Stimulated activated effector memory CD8-positive, alpha-beta T cell treated with anti-CD3 and anti-CD28 coated beads, Interleukin-12 subunit alpha, Interleukin-12 subunit beta, amount 100 ng/mL, for 72 hours (primary cell): ENCODE measurements at regions not wholly inside any gene's neighbourhood (a gene's known extent, or its start where the extent isn't known, plus 50 kb on each side); places are given as distances from the start of the nearest gene placed in this dataset.

Experiments used
- ATAC-seq: fragments of 150-1000 bp; cut with Tn5 transposase; 2 replicates; pipeline ENCODE4 v1.10.0; 2021
- DNase-seq, 2 donors: peaks; one replicate each; pipeline ENCODE4 v3.0.0; 2021 to 2022; ENCODE audit warnings: low spot score in 2 of 2
- H3K27ac Mint-ChIP-seq: one replicate; pipeline ENCODE4 v1.8.0; 2022; ENCODE audit warnings: mild to moderate bottlenecking, mixed read lengths
- H3K36me3 Mint-ChIP-seq: one replicate; pipeline ENCODE4 v1.8.0; 2022; ENCODE audit warnings: mild to moderate bottlenecking, mixed read lengths
- H3K4me1 Mint-ChIP-seq: one replicate; pipeline ENCODE4 v1.8.0; 2022; ENCODE audit warnings: mixed read lengths
- H3K4me3 Mint-ChIP-seq: one replicate; pipeline ENCODE4 v1.8.0; 2022; ENCODE audit warnings: mild to moderate bottlenecking, mixed read lengths
- H3K9me3 Mint-ChIP-seq: one replicate; pipeline ENCODE4 v1.8.0; 2022; ENCODE audit warnings: mixed read lengths

- Mint-ChIP-seq H3K4me1 (peaks cover 6% of the 10 kb centered on the region), H3K4me3 (no peak overlapping the region), H3K27ac (no peak overlapping the region), H3K36me3 (no peaks in the 10 kb centered on the region), H3K9me3 (no peaks in the 10 kb centered on the region)
- DNase-seq = no peak
- ATAC-seq = no peak
Measured at GRCh38 chr2:126531029-126531428, 124.9 kb upstream of the GYPC start.

- peak; percentile 46 for ATAC-seq
- Mint-ChIP-seq H3K36me3 (no peaks in the 10 kb centered on the region), H3K4me1 (peaks cover 6% of the 10 kb centered on the region), H3K9me3 (no peaks in the 10 kb centered on the region), H3K4me3 (no peak overlapping the region), H3K27ac (no peak overlapping the region)
- DNase-seq = peak in 1 of 2 donors; percentile 43
Measured at GRCh38 chr2:126534478-126534877, 121.5 kb upstream of the GYPC start.

DNA sequence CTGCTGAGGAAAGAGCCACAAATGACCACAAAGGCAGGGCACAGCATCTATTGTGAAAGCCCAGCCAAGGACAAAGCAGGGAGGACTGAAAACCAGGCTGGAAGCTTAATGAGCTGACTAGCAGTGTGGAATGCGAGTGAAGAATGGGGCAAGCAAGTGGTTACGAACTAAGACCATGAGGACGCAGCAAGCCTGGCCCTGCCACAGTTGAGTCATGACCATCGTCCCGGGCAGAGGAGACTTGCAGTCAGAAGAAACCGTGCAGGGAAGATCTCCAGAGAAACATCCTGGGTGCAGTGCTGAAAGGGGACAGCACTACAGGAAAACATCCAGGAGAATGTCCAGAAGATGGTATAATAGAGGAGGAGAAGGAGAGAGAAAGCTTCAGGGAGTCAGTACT lies 120.5 kb upstream of the GYPC start:
- no peak overlapping the region for H3K27ac Mint-ChIP-seq
- peak in 1 of 2 donors; percentile 22 for DNase-seq
- H3K4me3 Mint-ChIP-seq = no peak overlapping the region
- no peaks in the 10 kb centered on the region for H3K9me3 Mint-ChIP-seq
- no peaks in the 10 kb centered on the region for H3K36me3 Mint-ChIP-seq
- ATAC-seq = no peak
- H3K4me1 Mint-ChIP-seq = peaks cover 6% of the 10 kb centered on the region

- no peak overlapping the region for H3K4me3 Mint-ChIP-seq
- H3K4me1 Mint-ChIP-seq = peaks cover 6% of the 10 kb centered on the region
- ATAC-seq (no peak), DNase-seq (peak in 1 of 2 donors; percentile 29)
- no peaks in the 10 kb centered on the region for H3K36me3 Mint-ChIP-seq
- H3K27ac Mint-ChIP-seq = no peak overlapping the region
- peaks cover 3% of the 10 kb centered on the region for H3K9me3 Mint-ChIP-seq
Measured at GRCh38 chr2:126536605-126537200, 119.3 kb upstream of the GYPC start.

GRCh38 chr2:126539101-126539500 lies 116.9 kb upstream of the GYPC start:
- DNase-seq (no peak), ATAC-seq (no peak)
- Mint-ChIP-seq H3K4me3 (no peak overlapping the region), H3K27ac (no peak overlapping the region), H3K9me3 (peaks cover 14% of the 10 kb centered on the region), H3K4me1 (peaks cover 6% of the 10 kb centered on the region), H3K36me3 (no peaks in the 10 kb centered on the region)

DNA sequence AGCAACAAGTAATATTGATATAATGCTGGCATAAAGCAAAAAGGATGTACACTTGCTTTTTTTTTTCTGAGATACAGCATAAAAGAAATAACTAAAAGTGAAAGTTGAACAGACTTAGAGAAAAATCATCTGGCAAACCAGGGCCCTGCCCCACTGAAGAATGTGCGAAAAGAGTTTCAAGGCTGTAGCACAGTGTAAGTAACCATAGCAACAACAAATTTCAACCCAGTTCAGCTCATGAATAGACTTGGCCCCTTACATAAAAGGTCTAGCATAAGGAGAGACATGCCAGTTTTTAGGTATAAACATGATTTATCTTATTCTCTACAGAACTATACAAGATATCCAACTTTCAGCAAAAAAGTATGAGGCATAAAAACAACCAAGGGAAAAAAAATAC lies 113.7 kb upstream of the GYPC start:
- Mint-ChIP-seq H3K4me1 (no peaks in the 10 kb centered on the region), H3K36me3 (no peaks in the 10 kb centered on the region), H3K4me3 (no peak overlapping the region), H3K9me3 (peaks cover 14% of the 10 kb centered on the region), H3K27ac (no peak overlapping the region)
- DNase-seq (peak in 1 of 2 donors; percentile 2), ATAC-seq (no peak)

DNA sequence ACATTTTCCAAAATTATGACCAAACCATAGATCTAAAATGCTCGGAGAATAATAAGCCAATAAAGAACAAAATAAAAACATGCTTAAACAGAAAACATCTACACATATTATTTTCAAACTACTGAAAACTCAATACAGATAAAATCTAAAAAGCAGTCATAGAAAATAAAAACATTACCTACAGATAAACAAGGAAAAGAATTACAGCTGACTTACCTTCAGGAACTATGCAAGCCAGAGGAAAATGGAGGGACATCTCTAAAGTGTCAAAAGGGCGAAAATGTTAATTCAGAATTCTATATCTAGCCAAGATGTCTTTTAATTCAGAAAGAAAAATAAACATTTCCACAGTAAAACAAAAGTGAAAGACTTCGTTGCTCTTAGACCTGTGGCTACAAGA lies 112.9 kb upstream of the GYPC start:
- H3K4me1 Mint-ChIP-seq = no peaks in the 10 kb centered on the region
- H3K36me3 Mint-ChIP-seq = no peaks in the 10 kb centered on the region
- H3K9me3 Mint-ChIP-seq = peaks cover 14% of the 10 kb centered on the region

GRCh38 chr2:126558029-126558428 lies 97.9 kb upstream of the GYPC start:
- ATAC-seq = no peak
- H3K36me3 Mint-ChIP-seq = no peaks in the 10 kb centered on the region
- no peak overlapping the region for H3K4me3 Mint-ChIP-seq
- no peaks in the 10 kb centered on the region for H3K4me1 Mint-ChIP-seq
- no peak for DNase-seq
- no peak overlapping the region for H3K27ac Mint-ChIP-seq
- H3K9me3 Mint-ChIP-seq = no peaks in the 10 kb centered on the region

More for the DNA sequence above, 112.9 kb upstream of the GYPC start:
- no peak overlapping the region for H3K27ac Mint-ChIP-seq
- DNase-seq (no peak), ATAC-seq (no peak)
- H3K4me3 Mint-ChIP-seq = no peak overlapping the region

GRCh38 chr2:126568734-126569133 lies 87.2 kb upstream of the GYPC start:
- ATAC-seq (no peak), DNase-seq (no peak)
- Mint-ChIP-seq H3K4me1 (no peaks in the 10 kb centered on the region), H3K27ac (no peak overlapping the region), H3K36me3 (no peaks in the 10 kb centered on the region), H3K4me3 (no peak overlapping the region), H3K9me3 (no peaks in the 10 kb centered on the region)

DNA sequence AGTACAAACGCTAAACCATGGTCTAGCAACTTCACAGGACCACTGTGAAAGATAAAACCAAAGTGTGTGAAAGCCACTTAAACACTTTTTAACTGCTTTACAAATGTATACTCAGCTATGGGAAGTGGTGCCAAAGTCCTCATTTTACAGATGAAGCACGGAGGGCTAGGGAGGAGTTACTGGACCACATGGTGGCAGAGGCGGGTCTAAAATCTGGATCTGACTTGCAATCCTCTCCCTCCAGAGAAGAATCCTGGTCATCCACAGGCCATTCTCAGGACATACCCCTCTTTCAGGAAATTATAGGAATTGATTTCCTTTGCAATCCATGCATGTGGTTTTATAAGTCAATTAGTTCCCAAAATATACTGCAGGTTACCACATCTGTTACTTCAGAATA lies 84.6 kb upstream of the GYPC start:
- ATAC-seq = no peak
- no peaks in the 10 kb centered on the region for H3K4me1 Mint-ChIP-seq
- no peak overlapping the region for H3K27ac Mint-ChIP-seq
- H3K36me3 Mint-ChIP-seq = no peaks in the 10 kb centered on the region
- DNase-seq = no peak
- no peak overlapping the region for H3K4me3 Mint-ChIP-seq
- H3K9me3 Mint-ChIP-seq = no peaks in the 10 kb centered on the region

DNA sequence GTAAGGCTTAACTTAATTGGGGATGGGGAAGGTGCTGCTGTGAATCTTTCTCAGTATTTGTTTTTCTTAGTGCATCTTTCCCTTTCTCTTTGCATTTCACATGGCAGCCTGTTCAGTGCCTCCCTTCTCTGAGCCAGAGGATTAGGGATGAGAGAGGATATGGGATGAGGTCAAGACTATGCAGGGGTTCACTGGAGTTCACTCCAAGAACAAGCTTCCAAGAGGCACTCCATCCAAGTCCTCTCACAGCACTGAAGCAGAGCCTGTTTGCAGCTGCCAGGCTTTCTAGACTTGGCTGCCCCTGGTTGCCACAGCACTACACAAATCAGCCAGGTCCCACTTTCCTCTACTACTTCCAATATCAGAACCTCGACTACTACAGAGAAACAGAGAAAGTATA lies 80.3 kb upstream of the GYPC start:
- Mint-ChIP-seq H3K27ac (no peak overlapping the region), H3K4me3 (no peak overlapping the region), H3K9me3 (no peaks in the 10 kb centered on the region), H3K36me3 (no peaks in the 10 kb centered on the region), H3K4me1 (no peaks in the 10 kb centered on the region)
- DNase-seq = no peak
- no peak for ATAC-seq

DNA sequence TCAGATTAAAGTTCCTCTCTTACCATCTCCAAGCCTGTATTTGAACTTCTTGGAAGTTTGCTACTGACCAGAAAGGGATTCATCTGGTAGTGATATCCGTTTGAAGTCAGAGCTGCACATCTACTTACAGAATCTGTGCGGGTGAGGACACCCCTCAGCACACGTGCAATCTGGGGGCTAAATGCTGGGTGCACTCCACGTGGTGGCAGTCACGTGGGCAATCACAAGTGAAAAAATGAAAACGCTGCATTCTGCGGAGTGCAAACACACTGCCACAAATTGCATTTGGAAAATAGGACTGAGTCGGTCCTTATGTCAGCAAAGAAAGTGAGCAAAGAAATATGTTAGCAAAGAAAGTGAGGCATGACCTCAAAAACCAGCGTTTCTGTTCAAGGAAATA lies 76.1 kb upstream of the GYPC start:
- no peak for DNase-seq
- Mint-ChIP-seq H3K9me3 (no peaks in the 10 kb centered on the region), H3K4me3 (no peak overlapping the region), H3K4me1 (no peaks in the 10 kb centered on the region), H3K36me3 (no peaks in the 10 kb centered on the region), H3K27ac (no peak overlapping the region)
- ATAC-seq = no peak

- ATAC-seq (no peak), DNase-seq (no peak)
- Mint-ChIP-seq H3K36me3 (no peaks in the 10 kb centered on the region), H3K27ac (no peak overlapping the region), H3K4me1 (no peaks in the 10 kb centered on the region), H3K4me3 (no peak overlapping the region), H3K9me3 (no peaks in the 10 kb centered on the region)
Measured at GRCh38 chr2:126586317-126586716, 69.6 kb upstream of the GYPC start.

DNA sequence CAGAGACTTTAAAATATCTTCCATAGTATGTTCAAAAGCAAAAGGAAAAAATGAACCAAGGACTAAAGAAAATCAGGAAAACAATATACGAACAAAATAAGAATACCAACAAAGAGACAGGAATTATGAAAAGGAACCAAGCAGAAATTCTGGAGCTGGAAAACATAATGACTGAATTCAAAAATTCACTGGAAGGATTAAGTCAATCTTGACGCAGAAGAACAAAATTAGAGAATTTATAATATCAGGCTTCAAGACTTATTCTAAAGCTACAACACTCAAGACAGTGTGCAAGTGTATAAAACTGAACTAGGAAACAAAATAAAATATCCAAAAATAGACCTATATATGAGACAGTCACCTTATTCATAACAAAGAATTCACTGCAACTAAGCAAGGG lies 56.9 kb upstream of the GYPC start:
- ATAC-seq (no peak), DNase-seq (no peak)
- Mint-ChIP-seq H3K4me3 (no peak overlapping the region), H3K4me1 (no peaks in the 10 kb centered on the region), H3K27ac (no peak overlapping the region), H3K9me3 (peaks cover 9% of the 10 kb centered on the region), H3K36me3 (no peaks in the 10 kb centered on the region)

DNA sequence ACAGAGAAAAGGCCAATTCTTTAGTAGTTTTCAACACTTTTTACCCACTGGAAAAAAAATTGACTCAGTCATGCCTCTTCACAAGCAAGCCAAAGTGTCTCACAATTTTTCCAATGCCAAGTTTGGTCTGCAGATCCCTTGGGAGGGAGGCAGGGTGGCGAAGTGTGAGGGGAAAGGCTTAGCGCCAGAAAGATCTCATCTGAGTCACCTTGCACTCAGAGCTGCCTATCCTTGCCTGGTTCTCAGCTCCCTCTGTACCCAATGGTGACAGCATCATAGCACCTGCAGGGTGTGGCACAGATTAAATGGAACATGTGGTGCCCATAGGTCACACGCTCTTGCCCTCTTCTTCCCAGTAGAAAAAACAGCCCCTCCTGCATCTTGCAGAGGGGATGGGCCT lies 55.2 kb upstream of the GYPC start:
- peaks cover 19% of the 10 kb centered on the region for H3K9me3 Mint-ChIP-seq
- no peak overlapping the region for H3K4me3 Mint-ChIP-seq

DNA sequence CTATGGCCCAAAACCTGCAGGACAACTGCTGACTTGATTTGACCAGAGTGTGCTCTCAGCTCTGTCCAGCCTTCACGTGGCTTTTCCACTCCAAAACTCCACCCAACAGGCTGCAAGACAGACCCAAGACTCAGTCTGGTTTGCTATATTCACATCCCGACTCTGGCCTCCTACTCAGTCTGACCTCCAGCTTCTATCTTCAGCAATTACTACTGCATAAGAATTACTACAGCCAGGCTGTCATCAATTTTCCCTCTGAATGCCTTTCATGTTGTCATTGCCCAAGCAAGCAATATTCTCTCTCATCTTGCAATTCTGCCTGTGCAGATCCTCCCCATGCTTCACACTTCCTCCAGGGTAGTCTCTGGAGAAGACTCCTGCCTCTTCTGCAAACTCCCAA lies 53.6 kb upstream of the GYPC start:
- Mint-ChIP-seq H3K27ac (no peak overlapping the region), H3K4me1 (no peaks in the 10 kb centered on the region)

More for the DNA sequence above, 55.2 kb upstream of the GYPC start:
- Mint-ChIP-seq H3K4me1 (no peaks in the 10 kb centered on the region), H3K27ac (no peak overlapping the region), H3K36me3 (no peaks in the 10 kb centered on the region)
- no peak for DNase-seq
- no peak for ATAC-seq

More for the DNA sequence above, 53.6 kb upstream of the GYPC start:
- peaks cover 19% of the 10 kb centered on the region for H3K9me3 Mint-ChIP-seq
- H3K36me3 Mint-ChIP-seq = no peaks in the 10 kb centered on the region
- no peak overlapping the region for H3K4me3 Mint-ChIP-seq
- DNase-seq (no peak), ATAC-seq (no peak)
